WTC11 (cell line): ENCODE measurements at regions not wholly inside any gene's neighbourhood (a gene's known extent, or its start where the extent isn't known, plus 50 kb on each side); places are given as distances from the start of the nearest gene placed in this dataset.

Experiments
- ATAC-seq: fragments of 200-7000 bp; cut with Tn5 transposase; 2 replicates; pipeline ENCODE4 v1.10.0; 2021; ENCODE audit warnings: mild to moderate bottlenecking, moderate library complexity
- CTCF ChIA-PET: fragments of 300-600 bp; sonication (Branson Sonifier 250); formaldehyde crosslinking; loops from one replicate; lab custom pipeline; 2021; ENCODE audit warnings: antibody characterized with exemption; lab: Charles Lee
- POLR2A ChIA-PET: fragments of 350-600 bp; sonication (Branson Sonifier 250); formaldehyde crosslinking; loops from one replicate; lab custom pipeline; 2021; ENCODE audit warnings: antibody characterized with exemption; lab: Charles Lee
- DNase-seq: peaks from one replicate; pipeline ENCODE4 v3.0.0; 2021; ENCODE audit warnings: low spot score
- H3K27ac Mint-ChIP-seq: 2 replicates; pipeline ENCODE4 v1.8.0; 2021; ENCODE audit warnings: mixed read lengths
- H3K27me3 Mint-ChIP-seq: 2 replicates; pipeline ENCODE4 v1.8.0; 2021; ENCODE audit warnings: low read depth, mild to moderate bottlenecking, moderate library complexity, mixed read lengths
- H3K36me3 Mint-ChIP-seq: 2 replicates; pipeline ENCODE4 v1.8.0; 2021; ENCODE audit warnings: mixed read lengths
- H3K4me1 Mint-ChIP-seq: 2 replicates; pipeline ENCODE4 v1.8.0; 2022; ENCODE audit warnings: mixed read lengths
- H3K4me3 Mint-ChIP-seq: 2 replicates; pipeline ENCODE4 v1.8.0; 2021; ENCODE audit warnings: mild to moderate bottlenecking, moderate library complexity, mixed read lengths
- H3K9me3 Mint-ChIP-seq: 2 replicates; pipeline ENCODE4 v1.8.0; 2021; ENCODE audit warnings: mixed read lengths
- ATF1 ChIP-seq: sonication (generic); formaldehyde crosslinking; IDR thresholded peaks from 2 replicates; pipeline ENCODE4 v1.8.1; 2023; ENCODE audit warnings: mild to moderate bottlenecking, moderate library complexity, missing genetic modification reagents
- CREM ChIP-seq: sonication (generic); formaldehyde crosslinking; IDR thresholded peaks from 2 replicates; pipeline ENCODE4 v1.8.1; 2022; ENCODE audit warnings: mild to moderate bottlenecking, missing genetic modification reagents, moderate library complexity
- EMX1 ChIP-seq: fragments of 250-450 bp; sonication (Bioruptor Pico); IDR thresholded peaks from 2 replicates; pipeline ENCODE4 v1.8.0; 2021; ENCODE audit warnings: mild to moderate bottlenecking
- ESRRA ChIP-seq: sonication (generic); formaldehyde crosslinking; IDR thresholded peaks from 2 replicates; pipeline ENCODE4 v1.8.1; 2022; ENCODE audit warnings: mild to moderate bottlenecking, missing genetic modification reagents, borderline replicate concordance
- FOXP4 ChIP-seq: sonication (generic); formaldehyde crosslinking; IDR thresholded peaks from 2 replicates; pipeline ENCODE4 v1.8.0; 2022; ENCODE audit warnings: mild to moderate bottlenecking, missing genetic modification reagents
- GABPB1 ChIP-seq: sonication (generic); formaldehyde crosslinking; IDR thresholded peaks from 2 replicates; pipeline ENCODE4 v1.8.1; 2023; ENCODE audit warnings: mild to moderate bottlenecking, missing genetic modification reagents
- GTF2I ChIP-seq: fragments of 250-450 bp; sonication (Bioruptor Pico); conservative IDR thresholded peaks from 2 replicates; pipeline ENCODE4 v1.4.0; 2021; ENCODE audit warnings: mild to moderate bottlenecking
- HMGA2 ChIP-seq: fragments of 250-450 bp; sonication (Bioruptor Pico); IDR thresholded peaks from 2 replicates; pipeline ENCODE4 v1.4.0; 2021; ENCODE audit warnings: mild to moderate bottlenecking, moderate library complexity
- MYBL2 ChIP-seq: sonication (generic); formaldehyde crosslinking; IDR thresholded peaks from 2 replicates; pipeline ENCODE4 v1.8.1; 2023; ENCODE audit warnings: mild to moderate bottlenecking, moderate library complexity, missing genetic modification reagents
- NFYB ChIP-seq: sonication (generic); formaldehyde crosslinking; conservative IDR thresholded peaks from 2 replicates; pipeline ENCODE4 v1.8.0; 2022; ENCODE audit warnings: low read depth, missing genetic modification reagents
- RELA ChIP-seq: sonication (generic); formaldehyde crosslinking; IDR thresholded peaks from 2 replicates; pipeline ENCODE4 v1.8.1; 2022; ENCODE audit warnings: missing genetic modification reagents, mild to moderate bottlenecking, borderline replicate concordance
- SP1 ChIP-seq: sonication (generic); formaldehyde crosslinking; conservative IDR thresholded peaks from 2 replicates; pipeline ENCODE4 v1.8.1; 2022; ENCODE audit warnings: missing genetic modification reagents
- USF2 ChIP-seq: sonication (generic); formaldehyde crosslinking; IDR thresholded peaks from 2 replicates; pipeline ENCODE4 v1.8.1; 2023; ENCODE audit warnings: mild to moderate bottlenecking, missing genetic modification reagents, moderate library complexity
- ZNF317 ChIP-seq: sonication (generic); formaldehyde crosslinking; IDR thresholded peaks from 2 replicates; pipeline ENCODE4 v1.8.1; 2023; ENCODE audit warnings: low read depth, mild to moderate bottlenecking, moderate library complexity, missing genetic modification reagents, borderline replicate concordance
- ZNF416 ChIP-seq: fragments of 250-450 bp; sonication (Bioruptor Pico); IDR thresholded peaks from 2 replicates; pipeline ENCODE4 v1.9.0; 2021; ENCODE audit warnings: mild to moderate bottlenecking, inconsistent platforms
- ZNF512 ChIP-seq: sonication (generic); formaldehyde crosslinking; IDR thresholded peaks from 2 replicates; pipeline ENCODE4 v1.8.1; 2022; ENCODE audit warnings: missing genetic modification reagents, borderline replicate concordance
- ZNF532 ChIP-seq: fragments of 250-450 bp; sonication (Bioruptor Pico); IDR thresholded peaks from 2 replicates; pipeline ENCODE4 v1.9.0; 2021; ENCODE audit warnings: mild to moderate bottlenecking, borderline replicate concordance

- no peak for TF ChIP-seq USF2 (CRISPR knock-in tag)
Measured at GRCh38 chr2:133957724-133958480, 296.0 kb upstream of the MGAT5 start (continued).

GRCh38 chr2:133959066-133959465 lies 294.8 kb upstream of the MGAT5 start:
- ATAC-seq (peak; percentile 44; the same call in 1 of the 2 replicates), DNase-seq (no peak)
- H3K27ac Mint-ChIP-seq = no peak overlapping the region
- no peaks in the 10 kb centered on the region for H3K36me3 Mint-ChIP-seq
- no peak for TF ChIP-seq HMGA2 (CRISPR knock-in tag)
- no peak for TF ChIP-seq ESRRA
- TF ChIP-seq ZNF416 = no peak
- TF ChIP-seq CREM (CRISPR knock-in tag) = no peak
- TF ChIP-seq GABPB1 = no peak
- no peak for TF ChIP-seq FOXP4
- no peak for TF ChIP-seq GTF2I (CRISPR knock-in tag)
- TF ChIP-seq NFYB (CRISPR knock-in tag) = no peak
- TF ChIP-seq ATF1 (CRISPR knock-in tag) = no peak
- TF ChIP-seq ZNF532 (CRISPR knock-in tag) = no peak
- peaks cover 5% of the 10 kb centered on the region for H3K9me3 Mint-ChIP-seq
- no peaks in the 10 kb centered on the region for H3K27me3 Mint-ChIP-seq
- H3K4me3 Mint-ChIP-seq = no peak overlapping the region
- POLR2A ChIA-PET = no interaction called here
- CTCF ChIA-PET = no interaction called here
- 0 out of 2 replicates have a peak, but pooled peaks cover 2% of the 10 kb centered on the region for H3K4me1 Mint-ChIP-seq

- Mint-ChIP-seq H3K9me3 (peaks cover 5% of the 10 kb centered on the region; the same call in 1 of the 2 replicates), H3K27ac (no peak overlapping the region), H3K4me1 (peaks cover 17% of the 10 kb centered on the region), H3K27me3 (no peaks in the 10 kb centered on the region), H3K4me3 (no peak overlapping the region), H3K36me3 (no peaks in the 10 kb centered on the region)
- ChIA-PET POLR2A (no interaction called here), CTCF (no interaction called here)
- TF ChIP-seq SP1 (CRISPR knock-in tag) (no peak), ZNF317 (no peak), EMX1 (CRISPR knock-in tag) (no peak), RELA (no peak), ZNF512 (CRISPR knock-in tag) (no peak), MYBL2 (CRISPR knock-in tag) (no peak)
- DNase-seq (no peak), ATAC-seq (no peak)
Measured at GRCh38 chr2:133966720-133967304, 287.1 kb upstream of the MGAT5 start.
